Pancreas (tissue), 10 donors: ENCODE measurements at regions not wholly inside any gene's neighbourhood (a gene's known extent, or its start where the extent isn't known, plus 50 kb on each side); places are given as distances from the start of the nearest gene placed in this dataset.

Source experiments
- ATAC-seq, 4 donors: fragments of 200-7000 bp; cut with Tn5 transposase; one replicate each; pipeline versions ENCODE4 v1.8.0 to v1.9.1; 2020; ENCODE audit warnings: mild to moderate bottlenecking in 4 of 4, moderate library complexity in 4 of 4
- DNase-seq, 6 donors: peaks; one replicate each; pipeline ENCODE4 v3.0.0-alpha.2; 2020
- FAIRE-seq: peaks from 2 replicates; lab custom pipeline; 2012; peaks lifted over from hg19 to GRCh38; lab: Jason Lieb, UNC
- H3K27ac ChIP-seq, 4 donors: fragments of 200-600 bp; sonication (generic); 1 replicate in 3 of 4; 2 replicates in 1 of 4; pipeline versions ENCODE4 v1.5.0 to v1.8.0; 2020
- H3K27me3 ChIP-seq, 4 donors: fragments of 200-600 bp; one replicate each; pipeline ENCODE4 v1.8.0; 2021
- H3K36me3 ChIP-seq, 3 donors: fragments of 200-600 bp; sonication (generic) in 1 of 3; one replicate each; pipeline versions ENCODE4 v1.5.0 to v1.8.0; 2020 to 2021
- H3K4me1 ChIP-seq, 3 donors: fragments of 200-600 bp; one replicate each; pipeline ENCODE4 v1.8.0; 2021
- H3K4me3 ChIP-seq, 4 donors: fragments of 200-600 bp; sonication (generic) in 2 of 4; one replicate each; pipeline versions ENCODE4 v1.5.0 to v1.8.0; 2020 to 2021
- H3K9me3 ChIP-seq, 4 donors: fragments of 200-600 bp; one replicate each; pipeline ENCODE4 v1.8.0; 2021
- WGBS, 2 donors: extraction: QIAGEN DNeasy Blood & Tissue Kit; methylation state at CpG; one replicate each; pipeline ENCODE4 v1.1.7; 2013; 5-methylcytosine and 5-hydroxymethylcytosine counted together
- intact Hi-C, 3 donors: fragments of 100-400 bp; cut with DNase I; formaldehyde crosslinking; loops; one replicate each; pipeline versions ENCODE4 v1.11.1 to v1.14.2; 2022
- TF ChIP-seq, protein P1 (sequence below), 4 donors: fragments of 200-600 bp; sonication (generic) in 3 of 4; IDR thresholded peaks; one replicate each; pipeline versions ENCODE4 v1.5.0 to v1.8.0; 2021; ENCODE audit warnings: antibody characterized with exemption in 4 of 4
- donor health status: healthy with polysubstance abuse.
- donor health status: DM: no; HTN: no; CAD: no; lungs with moderate emphysema.
- donor health status: DM: no; HTN: no; CAD: no.
- donor health status: control.
- donor health status: control.
- donor health status: Bipolar disorder and iron deficiency.
- donor health status: DM: yes; HTN: yes; CAD: no.
- donor health status: DM: no; HTN: no; CAD: no.
- donor health status: DM: no; HTN: no; CAD: no.
- donor health status: DM: yes; HTN: yes; CAD: no.

DNA sequence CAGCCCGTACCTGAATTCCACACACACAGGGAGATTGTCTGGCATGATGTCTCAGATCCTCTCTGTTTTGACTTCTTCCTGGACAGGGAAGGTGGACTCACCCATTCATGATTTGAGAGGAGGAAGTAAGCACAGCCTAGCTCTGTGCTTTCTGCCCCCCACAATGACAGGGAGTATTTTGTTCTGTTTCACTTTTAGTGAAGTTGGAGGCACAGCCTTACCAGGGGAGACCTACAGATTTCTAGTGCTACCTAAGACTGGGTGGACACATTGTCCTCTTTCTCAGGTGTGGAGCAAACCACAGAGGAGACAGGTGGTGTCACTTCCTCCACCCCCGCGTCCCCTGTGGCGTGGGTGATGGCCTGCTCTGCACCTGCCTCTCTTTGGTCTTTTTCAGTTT, 408.6 kb upstream of the PFKP start:
- Histone ChIP-seq H3K36me3 (no peaks in the 10 kb centered on the region), H3K27ac (no peak overlapping the region), H3K9me3 (no peaks in the 10 kb centered on the region), H3K4me1 (no peaks in the 10 kb centered on the region), H3K4me3 (no peak overlapping the region), H3K27me3 (no peaks in the 10 kb centered on the region)
- 54 to 59% methylated on average over 4 of the region's 4 CpGs for WGBS, 2 donors
- TF ChIP-seq, protein P1, sequence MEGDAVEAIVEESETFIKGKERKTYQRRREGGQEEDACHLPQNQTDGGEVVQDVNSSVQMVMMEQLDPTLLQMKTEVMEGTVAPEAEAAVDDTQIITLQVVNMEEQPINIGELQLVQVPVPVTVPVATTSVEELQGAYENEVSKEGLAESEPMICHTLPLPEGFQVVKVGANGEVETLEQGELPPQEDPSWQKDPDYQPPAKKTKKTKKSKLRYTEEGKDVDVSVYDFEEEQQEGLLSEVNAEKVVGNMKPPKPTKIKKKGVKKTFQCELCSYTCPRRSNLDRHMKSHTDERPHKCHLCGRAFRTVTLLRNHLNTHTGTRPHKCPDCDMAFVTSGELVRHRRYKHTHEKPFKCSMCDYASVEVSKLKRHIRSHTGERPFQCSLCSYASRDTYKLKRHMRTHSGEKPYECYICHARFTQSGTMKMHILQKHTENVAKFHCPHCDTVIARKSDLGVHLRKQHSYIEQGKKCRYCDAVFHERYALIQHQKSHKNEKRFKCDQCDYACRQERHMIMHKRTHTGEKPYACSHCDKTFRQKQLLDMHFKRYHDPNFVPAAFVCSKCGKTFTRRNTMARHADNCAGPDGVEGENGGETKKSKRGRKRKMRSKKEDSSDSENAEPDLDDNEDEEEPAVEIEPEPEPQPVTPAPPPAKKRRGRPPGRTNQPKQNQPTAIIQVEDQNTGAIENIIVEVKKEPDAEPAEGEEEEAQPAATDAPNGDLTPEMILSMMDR (IDR thresholded peaks at IDR 0.05): no peak
- FAIRE-seq: no peak
- intact Hi-C loops: no loop called here
- no peak for DNase-seq
- no peak for ATAC-seq

DNA sequence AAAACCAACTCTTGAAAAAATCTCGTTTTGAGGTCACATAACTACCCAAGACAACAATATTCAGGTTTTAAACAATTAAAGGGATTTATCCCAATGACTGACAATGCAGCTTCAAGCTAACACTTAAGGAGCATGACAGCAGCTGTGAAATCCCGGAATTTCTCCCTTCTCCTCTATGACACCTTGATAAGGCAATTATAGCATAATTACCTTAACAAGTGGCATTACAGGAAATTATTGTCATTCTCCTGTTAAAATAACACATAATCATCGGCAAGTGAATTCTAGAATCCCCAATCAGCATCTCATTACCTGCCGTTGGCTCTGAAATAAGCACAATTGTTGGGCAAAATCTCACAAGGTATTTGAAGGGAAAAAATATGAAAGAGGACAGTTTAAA, 417.0 kb upstream of the PFKP start:
- FAIRE-seq (no peak), DNase-seq (no peak), ATAC-seq (no peak)
- intact Hi-C loops: no loop called here
- TF ChIP-seq, protein P1 (IDR thresholded peaks at IDR 0.05): no peak
- Histone ChIP-seq H3K27ac (no peak overlapping the region), H3K9me3 (no peaks in the 10 kb centered on the region), H3K4me1 (no peaks in the 10 kb centered on the region), H3K36me3 (no peaks in the 10 kb centered on the region), H3K27me3 (no peaks in the 10 kb centered on the region), H3K4me3 (no peak overlapping the region)
- WGBS, 2 donors: 43 to 58% methylated on average over 4 of the region's 4 CpGs

DNA sequence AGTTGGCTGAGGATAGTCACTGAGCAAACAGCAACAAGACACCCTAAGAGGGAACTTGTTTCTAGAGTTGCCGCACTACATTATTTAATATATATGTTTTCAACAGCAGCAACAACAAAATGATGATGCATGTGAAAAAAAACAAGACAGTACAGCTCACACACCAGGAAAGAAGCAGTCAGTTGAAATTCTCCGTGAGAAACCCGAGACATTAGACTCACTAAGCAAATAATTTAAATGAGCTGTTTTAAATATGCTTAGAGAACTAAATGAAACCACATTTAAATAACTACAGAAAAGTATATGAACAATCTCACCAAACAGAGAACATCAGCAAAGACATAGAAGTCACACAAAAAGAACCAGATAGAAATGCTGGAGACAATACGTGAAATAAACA, 426.3 kb upstream of the PFKP start:
- no peaks in the 10 kb centered on the region for H3K4me1 ChIP-seq
- WGBS, 2 donors: 67 to 81% methylated on average over 4 of the region's 4 CpGs
- FAIRE-seq (no peak), ATAC-seq (no peak), DNase-seq (no peak)
- no peaks in the 10 kb centered on the region for H3K9me3 ChIP-seq
- H3K27me3 ChIP-seq: peaks cover 0 to 7% (median 0%) of the 10 kb centered on the region in 4 donors
- TF ChIP-seq, protein P1 (IDR thresholded peaks at IDR 0.05): no peak
- H3K4me3 ChIP-seq: no peak overlapping the region
- no peak overlapping the region for H3K27ac ChIP-seq
- H3K36me3 ChIP-seq: no peaks in the 10 kb centered on the region
- intact Hi-C loops: no loop called here

DNA sequence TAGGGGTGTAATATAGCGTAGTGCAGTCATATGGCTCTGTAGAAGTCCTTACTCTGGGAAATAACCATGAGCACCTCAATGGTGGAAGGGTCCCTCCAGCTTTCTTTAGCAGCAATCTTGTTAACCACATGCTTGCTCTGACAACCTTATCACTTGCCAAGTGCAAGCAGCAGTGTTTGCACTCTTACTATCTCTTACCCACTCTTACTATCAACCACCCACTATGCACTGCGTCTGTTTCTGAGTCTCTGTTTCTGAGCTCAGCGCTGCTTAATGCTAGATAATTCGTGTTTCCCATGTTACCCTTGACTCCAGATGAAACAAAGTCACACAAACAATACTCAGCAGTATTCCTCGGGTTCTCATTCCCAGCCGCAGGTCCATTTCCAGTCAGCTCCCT, 433.7 kb upstream of the PFKP start:
- ATAC-seq: no peak
- intact Hi-C loops: no loop called here
- DNase-seq: no peak
- H3K36me3 ChIP-seq: no peaks in the 10 kb centered on the region
- H3K27ac ChIP-seq: no peak overlapping the region
- TF ChIP-seq, protein P1 (IDR thresholded peaks at IDR 0.05): no peak
- H3K9me3 ChIP-seq: no peaks in the 10 kb centered on the region
- WGBS, 2 donors: 43 to 56% methylated on average over 6 of the region's 6 CpGs
- no peaks in the 10 kb centered on the region for H3K4me1 ChIP-seq
- FAIRE-seq: no peak
- no peak overlapping the region for H3K4me3 ChIP-seq
- no peaks in the 10 kb centered on the region for H3K27me3 ChIP-seq

DNA sequence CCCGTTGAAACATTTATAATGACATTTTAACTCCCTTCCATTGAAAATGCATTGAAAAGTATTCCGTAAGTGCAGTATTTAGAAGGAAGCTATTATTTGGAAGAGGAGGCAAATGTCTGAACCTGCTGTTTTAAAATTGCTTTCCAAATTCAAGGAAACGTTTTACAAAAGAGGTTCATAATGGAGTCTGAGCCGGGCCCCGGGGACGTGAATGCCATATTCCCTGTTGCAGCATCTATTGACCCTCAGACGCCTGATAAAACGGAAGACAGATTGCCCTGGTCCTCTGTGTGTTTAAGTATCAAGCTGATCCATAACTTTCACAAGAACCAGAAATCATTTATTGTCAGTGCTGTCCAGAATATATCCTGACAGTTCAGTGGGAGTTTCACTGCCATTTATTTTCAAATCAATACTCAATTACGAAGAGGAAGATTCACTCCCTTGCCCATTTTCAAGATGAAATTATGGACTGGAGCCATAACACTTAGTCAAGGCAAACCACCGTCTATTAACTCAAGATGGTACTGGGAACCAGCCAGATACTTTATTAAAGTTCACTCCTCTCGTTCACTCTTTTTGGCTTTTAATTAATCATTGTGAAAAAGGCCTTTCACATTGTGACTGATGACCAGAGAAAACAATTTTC, 435.7 kb upstream of the PFKP start:
- H3K9me3 ChIP-seq: no peaks in the 10 kb centered on the region
- intact Hi-C loops: no loop called here
- no peak for ATAC-seq
- H3K4me1 ChIP-seq: no peaks in the 10 kb centered on the region
- H3K27me3 ChIP-seq: no peaks in the 10 kb centered on the region
- DNase-seq: no peak
- no peak overlapping the region for H3K27ac ChIP-seq
- H3K4me3 ChIP-seq: no peak overlapping the region
- 47 to 59% methylated on average over 11 of the region's 11 CpGs for WGBS, 2 donors
- no peaks in the 10 kb centered on the region for H3K36me3 ChIP-seq
- FAIRE-seq: no peak
- TF ChIP-seq, protein P1 (IDR thresholded peaks at IDR 0.05): no peak
